HepG2 (cell line): ENCODE measurements at regions not wholly inside any gene's neighbourhood (a gene's known extent, or its start where the extent isn't known, plus 50 kb on each side); places are given as distances from the start of the nearest gene placed in this dataset.

Experiments used
- ATAC-seq: fragments of 200-7000 bp; cut with Tn5 transposase; 3 replicates; pipeline ENCODE4 v1.9.1; 2020; ENCODE audit warnings: mild to moderate bottlenecking, moderate library complexity
- BruUV-seq: library from RNA; stranded (reverse); fragments of 400-500 nt; replicated peaks from 2 replicates; lab custom pipeline; 2021; lab: Mats Ljungman, UMichigan
- CTCF ChIA-PET: fragments of 300-600 bp; formaldehyde crosslinking; extraction: SDS; loops from one replicate; lab custom pipeline; 2021; ENCODE audit warnings: low total read pairs, inconsistent platforms, low intra/inter-chr PET ratio; lab: Yijun Ruan, JAX
- POLR2A ChIA-PET: fragments of 350-600 bp; sonication (Branson Sonifier 250); formaldehyde crosslinking; loops from one replicate; lab custom pipeline; 2020; ENCODE audit warnings: antibody characterized with exemption, inconsistent platforms; lab: Yijun Ruan, JAX
- DNase-seq: peaks from one replicate; pipeline ENCODE4 v3.0.0-alpha.2; 2015; ENCODE audit warnings: low spot score
- FAIRE-seq: peaks from 3 replicates; lab custom pipeline; 2011; peaks lifted over from hg19 to GRCh38; lab: Jason Lieb, UNC
- H2AFZ ChIP-seq: one replicate; pipeline ENCODE4 v1.6.1; 2011; ENCODE audit warnings: low read length, inconsistent platforms
- H3K27ac ChIP-seq: fragments of 300-600 bp; 3 replicates; pipeline ENCODE4 v1.8.0; 2011; ENCODE audit warnings: mixed run types, mild to moderate bottlenecking, mixed read lengths, low read length, inconsistent platforms; ENCODE audit not compliant: insufficient read depth; ENCODE audit errors: extremely low read length
- H3K27me3 ChIP-seq, 2 experiments: fragments of 200-600 bp in 1 of 2; 2 replicates in 1 of 2; 3 replicates in 1 of 2; pipeline versions ENCODE4 v1.6.0 to v1.8.0; 2011; ENCODE audit warnings: low read length in 2 of 2, mild to moderate bottlenecking in 2 of 2, moderate library complexity in 2 of 2, inconsistent platforms in 1 of 2; ENCODE audit not compliant: insufficient read depth in 2 of 2, control insufficient read depth in 1 of 2
- H3K36me3 ChIP-seq, 2 experiments: fragments of 200-600 bp in 1 of 2; replicated peaks in 1 of 2; 2 replicates in 1 of 2; 3 replicates in 1 of 2; pipeline versions ENCODE4 v1.5.1 to v1.8.0; 2011; ENCODE audit warnings: low read length in 2 of 2, inconsistent platforms in 1 of 2; ENCODE audit not compliant: insufficient read depth in 2 of 2, control insufficient read depth in 1 of 2
- H3K4me1 ChIP-seq: 2 replicates; pipeline ENCODE4 v1.5.1; 2012; ENCODE audit warnings: low read length, inconsistent platforms; ENCODE audit not compliant: insufficient read depth
- H3K4me2 ChIP-seq: 2 replicates; pipeline ENCODE4 v1.6.0; 2011; ENCODE audit warnings: low read depth, low read length, inconsistent platforms
- H3K4me3 ChIP-seq, 3 experiments: fragments of 200-600 bp in 1 of 3; sonication (generic), shearing (Covaris generic) in 1 of 3; replicated peaks in 1 of 3; 2 replicates each; pipeline ENCODE4 v1.5.1; 2011 to 2016; ENCODE audit warnings: low read length in 3 of 3, inconsistent platforms in 2 of 3, low read depth in 2 of 3, mild to moderate bottlenecking in 2 of 3, control low read depth in 1 of 3, mixed read lengths in 1 of 3; ENCODE audit not compliant: insufficient read depth in 1 of 3
- H3K79me2 ChIP-seq: one replicate; pipeline ENCODE4 v1.6.1; 2011; ENCODE audit warnings: low read length, inconsistent platforms; ENCODE audit not compliant: insufficient read depth
- H3K9ac ChIP-seq: 2 replicates; pipeline ENCODE4 v1.6.0; 2011; ENCODE audit warnings: mild to moderate bottlenecking, low read depth, low read length, inconsistent platforms; ENCODE audit not compliant: insufficient read depth
- H3K9me3 ChIP-seq: 2 replicates; pipeline ENCODE4 v1.5.1; 2012; ENCODE audit warnings: mild to moderate bottlenecking, low read length
- H4K20me1 ChIP-seq: 2 replicates; pipeline ENCODE4 v1.6.0; 2011; ENCODE audit warnings: inconsistent platforms, mild to moderate bottlenecking, low read length, moderate library complexity; ENCODE audit not compliant: insufficient read depth
- BRD4 ChIP-seq: sonication (generic); formaldehyde crosslinking; IDR thresholded peaks from 2 replicates; pipeline ENCODE4 v1.4.0; 2020; ENCODE audit warnings: missing genetic modification reagents
- FOXK2 ChIP-seq: fragments of 450-650 bp; IDR thresholded peaks from 2 replicates; pipeline ENCODE4 v1.6.1; 2016
- HNF4G ChIP-seq, 2 experiments: sonication (generic) in 1 of 2; formaldehyde crosslinking in 1 of 2; IDR thresholded peaks; 2 replicates each; pipeline versions ENCODE4 v1.4.0 to v1.6.1; 2011 to 2020; ENCODE audit warnings: borderline replicate concordance in 2 of 2, low read depth in 2 of 2, mild to moderate bottlenecking in 2 of 2, low read length in 1 of 2, missing genetic modification reagents in 1 of 2, moderate library complexity in 1 of 2
- KDM5B ChIP-seq: sonication (generic); formaldehyde crosslinking; IDR thresholded peaks from 2 replicates; pipeline ENCODE4 v1.4.0; 2020; ENCODE audit warnings: missing genetic modification reagents, mild to moderate bottlenecking, borderline replicate concordance
- PAF1 ChIP-seq: IDR thresholded peaks from 2 replicates; pipeline ENCODE4 v1.6.1; 2016; ENCODE audit warnings: missing genetic modification reagents, missing compliant biosample characterization
- ZNF18 ChIP-seq: sonication (generic); formaldehyde crosslinking; IDR thresholded peaks from 2 replicates; pipeline ENCODE4 v1.8.0; 2022; ENCODE audit warnings: mild to moderate bottlenecking, missing genetic modification reagents; ENCODE audit not compliant: insufficient replicate concordance
- ZNF253 ChIP-seq: sonication (generic); formaldehyde crosslinking; IDR thresholded peaks from 2 replicates; pipeline ENCODE4 v1.8.0; 2022; ENCODE audit warnings: mild to moderate bottlenecking, missing genetic modification reagents, borderline replicate concordance
- ZNF329 ChIP-seq: sonication (generic); formaldehyde crosslinking; IDR thresholded peaks from 2 replicates; pipeline ENCODE4 v1.9.0; 2021; ENCODE audit warnings: low read depth, mild to moderate bottlenecking, missing genetic modification reagents
- ZNF512B ChIP-seq: sonication (generic); formaldehyde crosslinking; IDR thresholded peaks from 2 replicates; pipeline ENCODE4 v1.5.1; 2020; ENCODE audit warnings: missing genetic modification reagents, mild to moderate bottlenecking, borderline replicate concordance
- ZNF737 ChIP-seq: sonication (generic); formaldehyde crosslinking; IDR thresholded peaks from 2 replicates; pipeline ENCODE4 v1.5.0; 2020; ENCODE audit warnings: missing genetic modification reagents, mild to moderate bottlenecking, borderline replicate concordance
- WGBS: methylation state at CpG from one replicate; pipeline ENCODE4 v1.1.6; 2017; ENCODE audit warnings: low lambda C conversion rate; 5-methylcytosine and 5-hydroxymethylcytosine counted together
- in situ Hi-C: cut with HindIII; loops from 2 replicates; pipeline ENCODE4 v1.10.0; 2017; ENCODE audit warnings: low pct_unique_long_range_greater_than_20kb; ENCODE audit not compliant: extremely low pct_ligation_motif_present
- intact Hi-C: fragments of 100-400 bp; cut with micrococcal nuclease; formaldehyde crosslinking; loops from one replicate; pipeline ENCODE4 v1.10.0; 2022; ENCODE audit not compliant: unreplicated experiment
- TF ChIP-seq, protein P1 (sequence below): sonication (generic); formaldehyde crosslinking; IDR thresholded peaks from 2 replicates; pipeline ENCODE4 v1.4.0; 2020; ENCODE audit warnings: missing genetic modification reagents

GRCh38 chr19:30897034-30897433, 452.2 kb downstream of the TSHZ3 start:
- CTCF ChIA-PET = no interaction called here
- Histone ChIP-seq H3K4me1 (no peaks in the 10 kb centered on the region), H3K27ac (no peak overlapping the region), H4K20me1 (no peaks in the 10 kb centered on the region), H2AFZ (no peak overlapping the region), H3K9me3 (peaks cover 92% of the 10 kb centered on the region), H3K4me2 (no peak overlapping the region), H3K36me3 (no peaks in the 10 kb centered on the region), H3K4me3 (no peak overlapping the region)
- no TSS peak for BruUV-seq
- intact Hi-C loops = no loop called here
- DNase-seq = no peak
- POLR2A ChIA-PET = no interaction called here
- FAIRE-seq = no peak
- WGBS = 58% methylated on average over 3 of the region's 3 CpGs
- ATAC-seq = no peak
- no peak for TF ChIP-seq HNF4G (IDR thresholded peaks at IDR 0.05; ENCODE audit: borderline replicate concordance, low read depth, low read length)
- no peak for TF ChIP-seq HNF4G (CRISPR knock-in tag; IDR thresholded peaks at IDR 0.05; ENCODE audit: borderline replicate concordance, low read depth)
- TF ChIP-seq, all 625 proteins: peak for 0
- no peaks in the 10 kb centered on the region for H3K79me2 ChIP-seq
- H3K9ac ChIP-seq = no peak overlapping the region
- no peaks in the 10 kb centered on the region for H3K27me3 ChIP-seq
- in situ Hi-C loops = no loop called here

DNA sequence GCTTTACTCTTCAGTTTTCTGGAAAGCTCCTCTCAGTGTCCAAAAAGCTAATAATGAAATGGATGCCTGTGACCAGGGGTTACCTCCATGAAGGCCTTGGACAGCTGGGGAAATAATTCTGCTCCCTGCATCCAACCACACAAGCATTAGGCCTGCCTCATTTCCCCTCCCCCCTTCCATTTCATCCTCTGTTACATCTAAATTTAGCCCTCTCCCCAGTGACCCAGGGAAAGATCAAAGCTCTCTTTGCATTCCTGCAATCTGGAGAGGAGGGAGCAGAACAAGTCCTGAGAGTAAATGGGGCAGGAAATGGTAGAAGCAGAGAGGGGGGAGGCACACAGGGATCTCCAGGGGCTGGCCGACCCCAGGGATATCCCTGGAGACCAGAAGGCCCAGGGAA, 452.7 kb downstream of the TSHZ3 start:
- no peak overlapping the region for H3K9ac ChIP-seq
- POLR2A ChIA-PET = no interaction called here
- H3K4me3 ChIP-seq = no peak overlapping the region
- H3K79me2 ChIP-seq = no peaks in the 10 kb centered on the region
- in situ Hi-C loops (no loop called here), intact Hi-C loops (no loop called here)
- CTCF ChIA-PET = no interaction called here
- no peak overlapping the region for H3K27ac ChIP-seq
- no peaks in the 10 kb centered on the region for H3K36me3 ChIP-seq
- H3K4me1 ChIP-seq = no peaks in the 10 kb centered on the region
- no peak for FAIRE-seq
- 0% methylated on average over 1 of the region's 1 CpG for WGBS
- no peak overlapping the region for H3K4me2 ChIP-seq
- BruUV-seq = no TSS peak
- no peaks in the 10 kb centered on the region for H3K27me3 ChIP-seq
- no peaks in the 10 kb centered on the region for H4K20me1 ChIP-seq
- ATAC-seq = no peak
- H3K9me3 ChIP-seq = peaks cover 94% of the 10 kb centered on the region
- DNase-seq = no peak
- H2AFZ ChIP-seq = no peak overlapping the region
- TF ChIP-seq, protein P1, sequence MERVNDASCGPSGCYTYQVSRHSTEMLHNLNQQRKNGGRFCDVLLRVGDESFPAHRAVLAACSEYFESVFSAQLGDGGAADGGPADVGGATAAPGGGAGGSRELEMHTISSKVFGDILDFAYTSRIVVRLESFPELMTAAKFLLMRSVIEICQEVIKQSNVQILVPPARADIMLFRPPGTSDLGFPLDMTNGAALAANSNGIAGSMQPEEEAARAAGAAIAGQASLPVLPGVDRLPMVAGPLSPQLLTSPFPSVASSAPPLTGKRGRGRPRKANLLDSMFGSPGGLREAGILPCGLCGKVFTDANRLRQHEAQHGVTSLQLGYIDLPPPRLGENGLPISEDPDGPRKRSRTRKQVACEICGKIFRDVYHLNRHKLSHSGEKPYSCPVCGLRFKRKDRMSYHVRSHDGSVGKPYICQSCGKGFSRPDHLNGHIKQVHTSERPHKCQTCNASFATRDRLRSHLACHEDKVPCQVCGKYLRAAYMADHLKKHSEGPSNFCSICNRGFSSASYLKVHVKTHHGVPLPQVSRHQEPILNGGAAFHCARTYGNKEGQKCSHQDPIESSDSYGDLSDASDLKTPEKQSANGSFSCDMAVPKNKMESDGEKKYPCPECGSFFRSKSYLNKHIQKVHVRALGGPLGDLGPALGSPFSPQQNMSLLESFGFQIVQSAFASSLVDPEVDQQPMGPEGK (CRISPR knock-in tag) = no peak
- TF ChIP-seq ZNF253 (CRISPR knock-in tag) (no peak), ZNF329 (CRISPR knock-in tag) (no peak), PAF1 (CRISPR knock-in tag) (no peak), BRD4 (no peak), ZNF512B (CRISPR knock-in tag) (no peak), ZNF737 (CRISPR knock-in tag) (no peak), ZNF18 (CRISPR knock-in tag) (no peak), KDM5B (CRISPR knock-in tag) (no peak), FOXK2 (no peak)
